ENCODE measurements at regions not wholly inside any gene's neighbourhood (a gene's known extent, or its start where the extent isn't known, plus 50 kb on each side); places are given as distances from the start of the nearest gene placed in this dataset.

DNA sequence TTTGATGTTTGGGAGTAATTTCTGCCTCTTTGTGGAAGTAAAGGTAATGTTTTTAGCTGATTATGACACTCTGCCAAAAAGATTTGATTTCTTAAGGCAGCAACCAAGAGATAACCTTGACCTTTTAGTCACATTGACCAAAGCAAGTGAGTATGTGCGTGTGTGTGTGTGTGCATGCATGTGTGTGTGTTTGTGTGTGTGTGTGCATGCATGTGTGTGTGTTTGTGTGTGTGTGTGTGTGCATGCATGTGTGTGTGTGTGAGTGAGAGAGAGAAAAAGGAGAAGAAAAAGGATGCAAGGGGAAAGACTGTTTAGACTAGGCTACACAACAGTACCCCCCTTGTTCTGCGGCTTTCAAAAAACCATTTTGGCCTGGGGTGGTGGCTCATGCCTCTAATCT, 88.1 kb upstream of the NPVF start:
- no peak for DNase-seq

DNA sequence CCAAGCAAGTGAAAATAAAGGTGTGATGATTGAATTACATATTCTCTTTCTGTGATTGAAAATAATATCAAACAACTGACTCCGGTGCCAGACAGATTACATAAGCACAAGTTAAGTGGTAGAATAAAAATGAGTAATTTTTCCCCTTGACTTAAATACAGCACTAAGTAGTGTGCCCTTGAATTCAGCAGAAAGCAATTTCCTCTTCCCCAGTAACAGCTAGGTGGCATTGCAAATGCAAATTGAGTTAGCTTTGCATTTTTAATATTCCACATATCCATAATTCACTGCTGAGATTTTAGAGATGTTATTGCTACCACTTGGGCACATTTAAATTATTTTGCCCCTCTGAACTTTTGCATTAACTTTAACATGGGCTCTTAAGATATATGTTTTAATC, 89.8 kb upstream of the NPVF start:
- no peak for DNase-seq

DNA sequence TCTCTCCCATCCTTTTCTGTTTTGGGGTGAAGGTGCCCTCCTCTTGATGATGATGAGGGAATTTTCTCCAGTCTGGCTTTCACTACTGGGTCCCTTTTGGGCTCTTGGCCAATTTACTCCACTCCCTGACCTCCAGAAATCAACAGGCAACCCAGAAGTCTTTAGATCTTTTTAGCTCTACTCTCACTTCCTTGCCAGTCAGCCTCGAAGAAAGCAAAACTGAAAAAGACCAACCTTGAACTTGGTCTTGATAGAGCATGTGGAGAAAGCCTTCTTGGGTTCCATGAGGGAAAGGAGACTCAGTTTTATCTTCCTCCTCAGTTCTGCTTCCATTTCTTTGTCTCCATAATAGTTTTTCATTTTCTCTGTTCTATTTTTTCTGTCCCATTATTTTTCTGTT, 91.4 kb upstream of the NPVF start:
- DNase-seq = no peak

DNA sequence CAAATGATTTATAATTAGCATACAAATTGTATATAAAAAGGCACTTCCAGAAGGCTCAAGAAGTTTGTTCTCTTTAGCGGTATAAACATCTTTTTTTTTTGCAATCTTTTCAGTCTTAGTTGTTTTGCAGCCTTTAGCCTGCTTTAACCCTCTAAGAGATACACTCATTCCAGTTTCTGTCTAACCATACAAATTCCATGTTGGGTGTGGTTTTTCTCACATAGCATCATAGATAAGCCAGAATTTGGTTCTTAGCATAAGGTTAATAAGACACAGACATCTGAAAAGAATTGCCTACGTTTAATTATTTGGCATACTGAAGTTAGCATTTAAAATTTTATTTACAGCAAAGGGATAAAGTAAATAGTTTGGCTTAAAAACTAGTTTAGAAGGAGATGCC, 92.5 kb upstream of the NPVF start:
- no peak for DNase-seq

DNA sequence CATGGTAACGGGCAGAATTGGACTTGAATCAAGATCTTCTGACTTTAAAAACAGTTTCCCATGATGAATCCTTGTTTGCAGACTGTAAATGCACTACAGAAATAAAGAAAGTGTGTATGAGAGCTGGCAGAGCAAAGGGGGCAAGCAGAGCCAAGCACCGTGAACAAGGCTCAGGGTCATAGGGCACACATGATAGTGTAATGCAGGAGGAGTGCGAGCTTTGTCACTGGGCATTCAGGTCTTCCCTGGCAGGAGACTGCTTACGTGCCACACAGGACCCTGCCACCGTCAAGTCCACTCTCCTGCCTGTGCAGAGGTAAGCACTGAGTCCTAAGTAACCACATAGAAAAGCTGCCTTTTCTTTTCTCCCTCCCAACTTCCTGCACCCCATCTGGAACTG, 93.1 kb upstream of the NPVF start:
- DNase-seq = no peak

DNA sequence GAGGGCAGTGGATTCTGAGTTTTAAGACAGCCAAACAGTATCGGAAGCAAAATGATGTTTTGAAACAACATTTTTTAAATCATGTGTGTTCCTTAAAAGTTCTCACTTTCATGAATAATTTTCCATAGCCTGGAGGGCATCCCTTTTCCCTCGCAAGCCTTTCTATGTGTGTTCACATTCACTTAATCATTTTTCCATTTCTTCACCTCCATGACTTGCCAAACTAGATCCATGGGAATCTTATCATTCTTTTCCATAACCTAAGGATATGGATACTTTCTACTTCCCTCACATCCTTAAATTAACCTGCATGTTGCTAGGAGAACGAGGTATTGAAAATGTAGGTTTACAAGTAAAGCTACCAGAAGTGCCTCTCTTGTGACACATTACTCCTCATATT, 94.2 kb upstream of the NPVF start:
- no peak for DNase-seq

DNA sequence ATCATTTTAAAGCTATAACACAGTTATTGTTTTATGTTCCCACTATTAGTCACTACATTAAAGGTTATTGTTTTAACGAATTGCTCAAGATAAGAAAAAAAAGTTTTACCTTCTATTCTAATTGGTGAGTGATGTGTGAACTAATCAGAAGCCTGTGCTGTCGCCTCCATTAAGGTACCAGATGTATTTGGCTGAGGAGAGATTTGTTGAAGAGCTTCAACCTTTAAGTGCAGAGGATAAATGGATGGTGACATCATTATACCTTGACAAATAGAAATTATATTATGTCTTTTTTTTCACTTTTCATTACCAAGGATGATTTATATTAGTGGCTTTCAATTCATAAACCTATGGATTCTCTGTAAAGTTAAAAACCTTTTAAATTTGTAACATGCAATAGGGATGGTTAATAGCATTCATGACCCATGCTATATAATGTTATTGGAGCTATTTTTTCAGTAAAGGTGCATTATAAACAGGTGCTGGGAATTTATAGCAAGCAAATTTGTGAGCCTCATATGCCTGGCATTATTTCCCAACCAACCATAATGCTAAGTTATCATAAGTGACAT, 97.0 kb upstream of the NPVF start:
- DNase-seq = no peak

DNA sequence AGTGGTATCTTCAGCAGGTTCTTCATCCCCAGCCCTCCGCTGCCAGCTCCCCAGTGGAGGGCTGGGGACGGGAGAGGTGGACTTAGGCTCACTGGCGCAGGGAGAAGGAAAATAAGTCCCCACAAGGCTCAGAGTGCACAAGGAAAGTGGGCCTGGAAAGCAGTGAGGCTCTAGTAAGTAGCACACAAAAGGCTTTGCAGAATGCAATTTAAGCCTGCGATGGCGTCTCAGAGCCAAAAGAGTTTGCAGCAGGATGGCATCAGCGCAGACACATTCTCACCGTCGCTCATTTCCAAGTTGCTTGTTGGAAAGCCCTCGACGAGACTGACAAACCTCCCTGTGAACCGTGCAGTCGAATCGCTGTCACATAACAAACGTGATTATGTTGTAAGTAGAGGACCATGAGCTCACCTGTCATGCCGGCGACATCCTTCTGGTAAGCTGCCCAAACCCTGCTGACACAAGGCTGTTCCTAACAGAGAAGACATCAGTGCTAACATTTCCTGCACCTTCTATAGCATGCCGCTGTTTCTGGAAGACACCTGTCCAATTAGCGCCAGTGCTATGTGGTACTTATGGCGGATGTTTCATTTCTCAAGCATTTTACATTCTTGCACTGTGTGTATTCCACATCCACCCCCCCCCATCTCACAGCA, 98.3 kb upstream of the NPVF start:
- DNase-seq = no peak

DNA sequence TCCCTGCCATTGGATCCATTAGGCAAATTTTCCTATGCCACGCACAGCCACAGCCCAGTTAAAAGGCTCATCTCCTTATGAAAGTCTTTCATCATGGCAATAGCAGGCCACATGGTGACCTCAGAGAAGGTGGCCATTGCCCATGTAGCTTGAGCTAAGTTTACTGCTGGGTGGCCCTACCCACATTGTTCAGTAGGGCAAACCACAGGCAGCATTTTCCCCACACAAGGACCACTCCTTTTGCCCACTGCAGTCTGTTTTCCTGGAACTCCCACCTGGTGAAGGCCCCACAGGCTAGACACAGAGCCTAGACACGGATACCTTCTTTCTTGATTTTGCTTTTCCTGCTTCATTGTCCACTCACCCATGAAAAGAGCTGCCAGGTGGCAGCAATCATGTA, 101.5 kb upstream of the NPVF start:
- DNase-seq = no peak

DNA sequence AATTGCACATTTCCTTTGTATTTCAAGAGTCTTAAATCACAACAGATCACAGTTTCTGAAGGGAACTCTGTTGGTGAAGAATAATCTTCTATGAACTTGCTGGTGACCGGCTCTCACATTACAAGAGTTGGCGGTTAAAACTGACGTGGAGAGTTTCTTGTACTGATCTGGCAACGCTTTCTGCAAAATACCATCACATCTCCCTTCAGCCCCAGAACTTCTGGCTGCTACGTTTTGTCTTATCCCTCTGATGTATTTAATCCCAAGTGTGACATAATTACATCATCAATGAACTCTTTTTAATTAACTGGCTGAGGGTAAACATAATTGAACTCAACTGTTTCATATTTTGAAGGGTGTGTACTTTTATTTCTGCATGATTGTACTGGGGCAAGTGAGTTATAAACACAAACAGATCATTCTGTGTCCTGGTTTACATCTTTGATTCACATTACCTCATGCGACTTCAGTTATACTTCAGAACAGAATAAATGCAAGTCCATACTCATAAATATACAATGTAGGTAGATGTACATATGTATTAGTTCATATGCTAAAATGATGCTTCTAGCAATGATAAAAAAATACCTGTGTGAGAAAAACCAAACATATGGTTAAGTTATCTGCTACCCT, 105.1 kb upstream of the NPVF start:
- DNase-seq = no peak

DNA sequence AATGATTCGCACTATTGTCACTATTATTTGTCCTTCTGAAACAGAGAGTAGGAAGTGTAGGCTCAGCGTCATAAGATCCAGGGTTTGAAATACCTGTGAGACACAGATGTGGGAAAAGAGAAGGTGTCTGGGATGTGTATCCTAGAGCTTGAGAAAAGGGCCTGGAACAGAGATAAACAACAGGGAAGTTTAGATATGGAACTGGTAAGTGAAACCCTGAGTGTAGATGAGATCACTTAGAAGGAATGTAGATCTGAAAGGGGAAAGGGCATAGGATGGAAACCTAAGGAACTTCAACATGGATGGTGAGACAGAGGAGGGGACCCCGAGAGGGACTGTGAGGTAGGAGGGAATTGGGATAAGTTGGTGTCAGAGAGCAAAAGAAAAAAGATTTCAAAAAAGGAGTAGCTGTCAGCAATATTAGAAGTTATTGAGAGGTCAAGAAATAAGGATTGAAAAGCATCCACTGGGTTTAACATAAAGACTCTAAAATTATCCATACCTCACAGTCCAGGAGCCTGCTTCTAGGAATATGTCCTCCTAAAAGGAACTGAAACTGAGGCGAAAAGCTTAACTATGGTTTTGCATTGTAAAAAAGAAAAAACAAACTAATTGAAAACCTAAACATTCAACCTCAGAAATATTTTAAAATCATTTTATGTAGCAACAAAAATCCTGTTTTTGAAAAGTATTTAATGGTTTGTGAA, 119.2 kb upstream of the NPVF start:
- DNase-seq = no peak

DNA sequence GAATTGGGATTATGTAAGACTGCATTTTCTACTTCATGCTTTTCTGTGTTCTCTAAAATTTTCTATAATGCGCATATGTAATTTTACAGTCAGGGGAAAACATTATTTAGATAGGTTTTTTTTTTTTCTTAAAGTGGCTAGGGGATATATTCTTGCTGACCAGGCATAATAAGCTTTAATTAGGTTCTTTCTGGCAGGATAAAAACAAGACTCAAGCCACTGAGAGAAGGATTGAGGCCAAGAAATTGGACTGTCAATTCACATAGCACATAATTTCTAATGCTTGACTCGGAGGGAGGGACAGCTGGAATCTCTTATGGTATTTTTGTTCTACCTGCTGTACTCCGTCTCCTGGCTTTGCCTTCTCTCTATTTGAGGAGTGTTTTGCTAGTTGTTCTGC, 119.8 kb upstream of the NPVF start:
- no peak for DNase-seq

DNA sequence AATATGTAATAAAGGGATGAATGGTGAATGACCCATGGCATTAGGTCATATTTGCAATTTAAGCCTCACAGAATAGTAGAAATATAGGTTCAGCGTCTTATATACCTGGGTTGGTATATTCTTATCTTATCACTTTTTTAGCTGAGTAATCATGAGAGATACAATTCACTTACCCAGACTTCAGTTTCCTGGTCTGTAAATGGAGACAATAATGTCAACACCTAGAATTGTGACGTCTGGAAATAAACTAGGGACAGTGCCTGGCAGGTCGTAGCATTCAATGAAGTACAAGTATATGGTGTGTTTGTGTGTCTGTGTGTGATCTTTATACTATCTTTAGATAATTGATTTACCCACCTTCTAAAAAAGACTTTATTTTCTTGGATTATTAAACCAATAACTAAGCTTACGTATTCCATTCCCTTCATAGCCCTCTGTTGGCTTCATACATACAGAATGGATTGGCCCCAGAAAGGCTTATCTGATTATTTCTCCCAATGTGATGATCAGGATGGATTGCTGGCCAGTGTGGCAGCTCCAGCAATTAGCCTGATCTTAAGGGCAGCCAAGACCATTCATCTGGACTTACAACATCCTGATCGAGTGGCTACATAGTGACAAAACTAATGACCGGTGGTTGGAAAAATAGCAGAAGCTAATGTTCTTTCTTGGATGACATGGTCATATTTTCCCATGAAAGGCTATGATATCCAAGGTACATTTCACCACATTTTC, 121.2 kb upstream of the NPVF start:
- DNase-seq = no peak

DNA sequence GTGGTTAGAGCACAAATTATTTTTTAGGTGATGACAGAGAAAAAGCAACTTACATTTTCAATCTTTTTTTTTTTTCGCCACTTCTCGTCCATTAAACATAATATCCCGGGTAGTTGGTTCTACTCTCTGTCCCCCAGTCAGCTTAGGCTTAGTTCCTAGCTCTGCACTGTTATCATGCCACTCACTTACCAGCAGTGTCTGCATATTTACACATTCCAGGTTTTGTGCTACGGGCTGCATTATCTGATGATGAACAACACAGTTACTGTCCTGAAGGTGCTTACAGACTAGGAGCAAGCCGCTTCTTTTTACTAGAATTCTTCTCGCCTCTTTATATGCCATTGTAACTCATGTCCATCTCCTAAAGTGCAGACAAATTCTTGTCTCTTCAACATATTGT, 121.8 kb upstream of the NPVF start:
- no peak for DNase-seq

DNA sequence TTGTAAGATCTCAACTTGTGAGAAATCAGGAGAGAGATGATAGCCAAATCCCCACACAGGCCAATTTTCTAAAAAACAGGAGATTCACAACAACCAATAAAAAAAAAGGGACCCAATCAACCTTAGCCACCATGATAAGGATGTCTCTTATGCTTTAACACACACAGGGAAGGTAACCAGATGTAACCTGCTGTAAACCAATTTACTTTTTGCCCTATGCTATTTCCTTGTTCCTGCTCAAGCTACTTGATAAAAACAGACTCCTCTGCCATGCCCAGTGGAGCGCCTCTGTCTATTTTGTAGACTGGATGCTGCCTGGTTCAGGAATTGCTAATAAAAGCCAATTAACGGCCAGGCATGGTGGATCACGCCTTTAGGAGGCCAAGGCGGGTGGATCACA, 123.5 kb upstream of the NPVF start:
- DNase-seq = no peak

DNA sequence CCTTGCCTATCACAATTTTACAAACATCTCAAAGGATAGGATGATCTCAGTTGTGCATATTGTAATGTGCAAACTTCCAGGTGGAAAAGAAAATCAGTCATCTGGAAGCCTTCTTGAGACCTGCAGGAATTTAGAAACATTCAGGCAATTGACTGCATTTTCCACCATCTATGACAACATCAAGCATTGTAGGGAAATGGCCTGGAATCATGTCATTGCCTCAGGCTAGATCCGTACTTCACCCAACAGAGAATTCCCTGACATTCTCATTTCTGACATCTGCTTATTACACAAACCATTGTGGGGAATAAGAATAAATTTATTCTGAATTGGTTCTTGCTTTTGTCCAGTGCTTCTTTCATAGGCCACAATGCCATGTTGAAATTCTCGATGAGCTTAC, 124.9 kb upstream of the NPVF start:
- DNase-seq = no peak

DNA sequence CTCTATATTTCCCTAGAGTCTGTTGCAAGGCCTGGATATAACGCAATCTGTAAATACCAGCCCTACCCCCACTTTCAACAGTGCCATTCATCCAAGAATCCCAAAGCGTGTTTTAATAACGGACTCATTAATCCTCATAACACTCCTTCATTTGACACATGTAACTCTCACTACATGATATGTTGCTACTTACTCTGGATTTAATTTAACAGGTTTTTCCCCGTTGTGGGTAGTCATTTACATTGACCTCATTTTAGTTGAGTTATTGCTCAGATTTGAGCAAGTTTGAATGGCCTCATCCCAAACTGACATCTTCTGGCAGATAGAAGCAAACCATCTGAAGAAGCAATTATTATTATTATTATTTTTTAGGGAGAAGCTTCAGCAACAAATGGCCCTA, 125.4 kb upstream of the NPVF start:
- no peak for DNase-seq

DNA sequence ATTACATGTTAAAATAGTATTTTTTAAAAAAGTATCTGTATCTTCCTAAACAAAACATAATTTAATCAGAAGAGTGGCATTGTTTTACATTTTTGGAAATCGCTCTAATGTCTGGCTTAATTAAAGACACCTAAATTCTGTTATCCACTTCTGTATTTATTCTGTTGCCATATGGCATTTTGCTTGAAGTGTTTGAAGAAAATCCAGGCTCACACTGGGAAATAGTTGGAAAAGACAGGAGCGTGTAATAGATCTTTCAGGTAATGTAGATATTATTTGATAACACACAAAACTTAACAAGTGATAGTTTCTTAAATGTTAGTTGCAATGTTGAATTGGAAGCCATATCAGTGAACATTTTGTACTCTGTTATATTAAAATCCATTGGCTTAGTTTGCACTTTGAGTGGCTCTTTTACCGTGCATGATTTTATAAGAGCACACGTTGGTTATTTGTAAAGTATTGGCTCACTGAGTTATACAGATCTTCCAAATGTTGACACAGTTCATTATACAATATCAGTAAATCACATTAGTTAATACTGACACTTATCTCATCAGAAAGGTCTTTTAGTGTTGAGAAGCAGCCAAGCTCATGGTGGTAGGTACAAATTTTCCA, 128.4 kb upstream of the NPVF start:
- no peak for DNase-seq

DNA sequence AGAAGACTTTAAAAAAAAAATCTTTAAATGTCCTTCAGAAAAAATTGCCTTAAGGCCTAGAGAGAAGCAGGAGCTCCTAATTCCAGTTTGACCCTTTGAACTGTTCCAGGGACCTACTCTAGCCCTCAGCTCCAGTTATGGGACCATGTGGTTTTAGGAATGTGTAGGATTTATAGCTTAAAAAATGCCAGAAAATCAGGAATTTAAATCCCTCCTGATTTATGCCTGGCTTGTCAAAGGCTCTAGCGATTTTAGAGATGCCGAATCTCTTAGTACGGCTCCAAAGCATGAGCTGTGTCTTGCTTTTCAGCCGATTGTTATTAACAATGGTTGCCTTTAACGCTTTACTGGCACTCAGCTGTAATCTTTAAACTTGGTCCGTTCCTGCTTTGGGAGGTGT, 130.6 kb upstream of the NPVF start:
- DNase-seq = no peak

DNA sequence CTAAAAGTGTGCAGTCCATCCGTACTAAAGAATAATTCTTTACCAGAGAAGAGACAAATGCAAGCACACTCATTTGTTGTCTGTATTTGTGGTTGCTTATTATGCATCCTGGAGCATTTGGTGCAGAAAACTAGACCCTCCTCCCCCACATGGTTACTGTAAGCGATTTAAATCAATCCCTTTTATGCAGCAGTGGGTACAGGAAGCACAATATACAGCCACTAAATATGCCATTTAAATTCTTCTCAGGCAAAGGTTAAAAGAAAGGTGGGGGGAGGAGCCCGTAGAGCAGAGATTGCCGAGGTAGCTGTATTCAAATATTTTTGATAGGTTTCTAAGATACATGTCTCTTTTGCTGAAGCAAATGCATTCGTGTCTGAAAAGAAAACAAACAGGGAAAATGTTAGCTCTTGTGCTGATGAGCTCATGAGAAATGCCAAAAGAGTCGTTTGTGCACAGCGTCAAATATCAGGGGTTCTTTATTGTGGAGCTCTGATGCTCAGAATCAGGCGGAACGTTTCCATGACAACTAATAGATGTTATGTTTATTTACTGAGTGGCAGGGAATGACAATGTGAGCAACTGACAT, 131.3 kb upstream of the NPVF start:
- DNase-seq = no peak

DNA sequence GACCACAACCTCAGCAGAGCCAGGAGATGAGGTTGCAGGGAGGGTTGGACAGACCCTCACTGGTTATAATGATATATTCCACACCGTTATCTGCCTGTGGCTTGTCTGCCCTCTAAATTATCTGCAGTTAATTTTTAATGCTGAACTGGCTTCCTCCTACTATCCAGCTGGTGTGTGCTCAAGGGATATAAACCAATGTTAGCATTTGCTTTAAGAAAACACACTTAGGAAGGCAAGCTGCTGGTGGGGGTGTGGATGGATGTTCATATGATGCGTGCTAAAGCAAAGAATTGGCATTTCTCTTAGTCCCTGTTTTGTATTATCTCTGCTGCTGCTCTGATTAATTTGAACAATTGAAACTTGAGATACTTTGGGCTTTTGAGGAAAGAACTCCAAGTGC, 132.2 kb upstream of the NPVF start:
- no peak for DNase-seq

DNA sequence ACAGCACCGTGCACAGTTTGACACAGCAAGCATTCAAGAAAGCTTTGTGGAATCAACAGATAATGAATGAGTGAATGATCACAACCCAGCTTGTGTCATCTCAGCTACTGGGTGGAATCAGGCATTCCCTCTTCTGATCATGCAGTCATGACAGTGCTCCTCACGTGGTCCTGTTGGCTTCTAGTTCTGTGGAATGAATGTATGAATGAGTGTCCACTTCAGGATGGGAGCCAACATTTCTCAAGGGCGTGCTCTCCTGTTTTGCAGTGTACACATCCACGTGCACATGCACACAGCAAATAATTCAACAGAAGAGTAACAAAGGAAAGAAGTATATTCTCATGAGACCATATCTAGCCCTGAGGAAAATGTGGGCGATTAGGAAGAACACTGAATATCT, 133.1 kb upstream of the NPVF start:
- DNase-seq = no peak

DNA sequence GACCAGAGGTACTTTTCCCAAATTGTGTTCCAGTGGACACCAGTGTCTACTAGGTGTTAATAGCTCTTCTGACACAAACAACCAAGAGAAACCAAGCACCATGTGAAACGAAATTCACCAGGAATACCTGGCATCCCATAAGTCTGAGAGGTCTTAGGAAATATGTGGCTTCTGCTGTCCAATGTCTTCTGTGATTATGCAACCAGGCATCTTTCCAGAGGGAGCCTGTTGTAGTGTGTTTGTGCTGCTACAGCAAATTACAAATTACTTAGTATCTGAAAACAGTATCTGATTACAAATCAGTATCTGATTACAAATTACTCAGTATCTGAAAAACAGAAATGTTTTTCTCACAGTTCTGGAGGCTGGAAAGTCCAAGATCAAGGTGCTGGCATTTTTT, 133.6 kb upstream of the NPVF start:
- DNase-seq = no peak

Measured in 8988T (cell line).